Aorta (tissue), 5 donors: ENCODE measurements at regions not wholly inside any gene's neighbourhood (a gene's known extent, or its start where the extent isn't known, plus 50 kb on each side); places are given as distances from the start of the nearest gene placed in this dataset.

Experiments used
- ATAC-seq: fragments of 200-7000 bp; cut with Tn5 transposase; one replicate; pipeline ENCODE4 v1.9.1; 2022; ENCODE audit warnings: moderate library complexity; ENCODE audit not compliant: low FRiP score
- DNase-seq, 2 donors: peaks; one replicate each; pipeline ENCODE4 v3.0.0-alpha.2; 2020
- H3K27ac ChIP-seq, 2 donors: one replicate each; pipeline ENCODE4 v1.5.1; 2013; ENCODE audit warnings: low read length in 2 of 2, mild to moderate bottlenecking in 2 of 2, moderate library complexity in 2 of 2, control low read depth in 1 of 2, inconsistent platforms in 1 of 2, low read depth in 1 of 2
- H3K27me3 ChIP-seq, 2 donors: one replicate each; pipeline ENCODE4 v1.6.1; 2013; ENCODE audit warnings: control low read depth in 1 of 2, low read length in 1 of 2, mild to moderate bottlenecking in 1 of 2, moderate library complexity in 1 of 2; ENCODE audit not compliant: insufficient read depth in 2 of 2, control insufficient read depth in 1 of 2
- H3K36me3 ChIP-seq, 2 donors: one replicate each; pipeline ENCODE4 v1.6.1; 2013; ENCODE audit warnings: control low read depth in 1 of 2, low read length in 1 of 2, mild to moderate bottlenecking in 1 of 2; ENCODE audit not compliant: insufficient read depth in 2 of 2, control insufficient read depth in 1 of 2
- H3K4me1 ChIP-seq, 2 donors: one replicate each; pipeline ENCODE4 v1.6.1; 2013; ENCODE audit warnings: low read length in 2 of 2, control low read depth in 1 of 2, mild to moderate bottlenecking in 1 of 2, moderate library complexity in 1 of 2; ENCODE audit not compliant: insufficient read depth in 2 of 2, control insufficient read depth in 1 of 2
- H3K4me3 ChIP-seq, 2 donors: one replicate each; pipeline ENCODE4 v1.5.1; 2013; ENCODE audit warnings: low read length in 2 of 2, control low read depth in 1 of 2, mild to moderate bottlenecking in 1 of 2
- H3K9me3 ChIP-seq: one replicate; pipeline ENCODE4 v1.6.1; 2013; ENCODE audit warnings: mild to moderate bottlenecking, low read length; ENCODE audit not compliant: control insufficient read depth
- whole genome bisulfite sequencing, 2 donors: extraction: QIAGEN DNeasy Blood & Tissue Kit; methylation state at CpG; one replicate each; pipeline ENCODE4 v1.1.7; 2013; 5-methylcytosine and 5-hydroxymethylcytosine counted together
- intact Hi-C, 2 donors: fragments of 100-400 bp; cut with DNase I; formaldehyde crosslinking; loops; one replicate each; pipeline versions ENCODE4 v1.14.2 to v1.15.0; 2022
- donor health status: healthy with polysubstance abuse.
- donor health status: Bipolar disorder and iron deficiency.
- donor health status: DM: no; HTN: no; CAD: no.
- donor health status: DM: no; HTN: no; CAD: no.
- donor health status: DM: yes; HTN: yes; CAD: no.

- no peak for ATAC-seq
These were observed 153.8 kb downstream of the DEPDC1B start for GRCh38 chr5:60546207-60546606.

GRCh38 chr5:60545551-60545950 lies 154.4 kb downstream of the DEPDC1B start:
- ATAC-seq (no peak), DNase-seq (no peak)
- peaks cover 1% of the 10 kb centered on the region for H3K9me3 ChIP-seq
- no peak overlapping the region for H3K27ac ChIP-seq
- H3K4me3 ChIP-seq, result no peak overlapping the region
- H3K27me3 ChIP-seq, result no peaks in the 10 kb centered on the region
- peaks cover 3 to 4% of the 10 kb centered on the region in 2 donors for H3K4me1 ChIP-seq
- WGBS, 2 donors, result 7 to 19% methylated on average over 3 of the region's 3 CpGs
- intact Hi-C loops, result no loop called here
- H3K36me3 ChIP-seq, result no peaks in the 10 kb centered on the region

More at GRCh38 chr5:60546207-60546606, 153.8 kb downstream of the DEPDC1B start:
- Histone ChIP-seq H3K27ac (no peak overlapping the region), H3K27me3 (no peaks in the 10 kb centered on the region), H3K4me1 (peaks cover 2 to 4% of the 10 kb centered on the region in 2 donors), H3K9me3 (peaks cover 1% of the 10 kb centered on the region), H3K36me3 (no peaks in the 10 kb centered on the region), H3K4me3 (no peak overlapping the region)
- intact Hi-C loops, result no loop called here
- DNase-seq, result peak; percentile 67 to 73
- 50 to 51% methylated on average over 4 of the region's 4 CpGs for WGBS, 2 donors

GRCh38 chr5:60544142-60544541 lies 155.8 kb downstream of the DEPDC1B start:
- Histone ChIP-seq H3K4me1 (peaks cover 4 to 7% of the 10 kb centered on the region in 2 donors), H3K27ac (no peak overlapping the region), H3K27me3 (no peaks in the 10 kb centered on the region), H3K4me3 (no peak overlapping the region), H3K36me3 (no peaks in the 10 kb centered on the region), H3K9me3 (peaks cover 1% of the 10 kb centered on the region)
- intact Hi-C loops, result loop anchor here in 1 of 2 donors (5.0 kb wide), 3 partner anchors 38 to 67 kb away; no protein-coding TSS in a partner anchor
- ATAC-seq (no peak), DNase-seq (no peak)
- WGBS, 2 donors, result 15 to 25% methylated on average over 2 of the region's 2 CpGs

GRCh38 chr5:60541980-60542379 lies 158.0 kb downstream of the DEPDC1B start:
- Histone ChIP-seq H3K36me3 (no peaks in the 10 kb centered on the region), H3K4me3 (no peak overlapping the region), H3K27ac (peak overlapping the region; percentile 28 to 91), H3K27me3 (no peaks in the 10 kb centered on the region), H3K9me3 (no peaks in the 10 kb centered on the region), H3K4me1 (peaks cover 4 to 7% of the 10 kb centered on the region in 2 donors)
- intact Hi-C loops, result loop anchor here in 1 of 2 donors (5.0 kb wide), 3 partner anchors 40 to 65 kb away; no protein-coding TSS in a partner anchor
- no peak for DNase-seq
- 13 to 18% methylated on average over 2 of the region's 2 CpGs for WGBS, 2 donors
- peak; percentile 37 for ATAC-seq

GRCh38 chr5:60540856-60541805 lies 158.8 kb downstream of the DEPDC1B start:
- intact Hi-C loops, result loop anchor here in 1 of 2 donors (5.0 kb wide), 3 partner anchors 41 to 64 kb away; no protein-coding TSS in a partner anchor
- Histone ChIP-seq H3K4me3 (no peak overlapping the region), H3K36me3 (no peaks in the 10 kb centered on the region), H3K27me3 (no peaks in the 10 kb centered on the region), H3K9me3 (no peaks in the 10 kb centered on the region), H3K4me1 (peaks cover 4 to 5% of the 10 kb centered on the region in 2 donors), H3K27ac (peak overlapping the region; percentile 72 to 91)
- ATAC-seq (peak; percentile 67), DNase-seq (peak in 1 of 2 donors; percentile 73)
- 0 to 6% methylated on average over 5 of the region's 5 CpGs for WGBS, 2 donors

- H3K27ac ChIP-seq, result no peak overlapping the region
- WGBS, 2 donors, result 59 to 65% methylated on average over 1 of the region's 1 CpG
- ATAC-seq (no peak), DNase-seq (no peak)
- intact Hi-C loops, result loop anchor here in 1 of 2 donors (5.0 kb wide), 1 partner anchor 52 kb away; no protein-coding TSS in a partner anchor
- no peaks in the 10 kb centered on the region for H3K9me3 ChIP-seq
- no peaks in the 10 kb centered on the region for H3K36me3 ChIP-seq
- H3K4me3 ChIP-seq, result no peak overlapping the region
- H3K4me1 ChIP-seq, result peaks cover 4 to 5% of the 10 kb centered on the region in 2 donors
- no peaks in the 10 kb centered on the region for H3K27me3 ChIP-seq
These were observed 160.8 kb downstream of the DEPDC1B start for GRCh38 chr5:60538955-60539866.

- 88 to 94% methylated on average over 2 of the region's 2 CpGs for WGBS, 2 donors
- Histone ChIP-seq H3K27ac (no peak overlapping the region), H3K36me3 (no peaks in the 10 kb centered on the region), H3K4me1 (peaks cover 4 to 9% of the 10 kb centered on the region in 2 donors), H3K27me3 (no peaks in the 10 kb centered on the region), H3K9me3 (no peaks in the 10 kb centered on the region), H3K4me3 (no peak overlapping the region)
- DNase-seq (no peak), ATAC-seq (no peak)
- intact Hi-C loops, result loop anchor here in 1 of 2 donors (5.0 kb wide), 1 partner anchor 51 kb away; no protein-coding TSS in a partner anchor
These were observed 161.5 kb downstream of the DEPDC1B start for GRCh38 chr5:60538426-60538825.

- 90 to 93% methylated on average over 2 of the region's 2 CpGs for WGBS, 2 donors
- no peak for ATAC-seq
- intact Hi-C loops, result loop anchor here in 1 of 2 donors (5.0 kb wide), 1 partner anchor 49 kb away; no protein-coding TSS in a partner anchor
- Histone ChIP-seq H3K4me1 (peaks cover 2 to 11% of the 10 kb centered on the region in 2 donors), H3K27ac (no peak overlapping the region), H3K27me3 (no peaks in the 10 kb centered on the region), H3K9me3 (no peaks in the 10 kb centered on the region), H3K4me3 (no peak overlapping the region), H3K36me3 (no peaks in the 10 kb centered on the region)
- no peak for DNase-seq
These were observed 164.0 kb downstream of the DEPDC1B start for GRCh38 chr5:60535951-60536350.
